Astrocyte of the cerebellum (primary cell): ENCODE measurements at regions not wholly inside any gene's neighbourhood (a gene's known extent, or its start where the extent isn't known, plus 50 kb on each side); places are given as distances from the start of the nearest gene placed in this dataset.

ENCODE experiments used
- DNase-seq: peaks from one replicate; pipeline ENCODE4 v3.0.0-alpha.2; 2011; ENCODE audit warnings: low read depth
- H3K4me3 ChIP-seq: 2 replicates; pipeline ENCODE4 v1.5.1; 2011; ENCODE audit warnings: mild to moderate bottlenecking, low read depth, low read length, moderate library complexity
- in situ Hi-C: cut with HindIII; loops from 2 replicates; pipeline ENCODE4 v1.10.0; 2017; ENCODE audit warnings: low sequenced_read_pairs
- TF ChIP-seq, protein P1 (sequence below): IDR thresholded peaks from 2 replicates; pipeline ENCODE4 v1.5.1; 2012; ENCODE audit warnings: low read length, low read depth, moderate library complexity, mild to moderate bottlenecking; ENCODE audit errors: missing control alignments

GRCh38 chr2:240356700-240357640 lies 78.5 kb upstream of the GPC1 start:
- DNase-seq, result no peak
- TF ChIP-seq, protein P1, sequence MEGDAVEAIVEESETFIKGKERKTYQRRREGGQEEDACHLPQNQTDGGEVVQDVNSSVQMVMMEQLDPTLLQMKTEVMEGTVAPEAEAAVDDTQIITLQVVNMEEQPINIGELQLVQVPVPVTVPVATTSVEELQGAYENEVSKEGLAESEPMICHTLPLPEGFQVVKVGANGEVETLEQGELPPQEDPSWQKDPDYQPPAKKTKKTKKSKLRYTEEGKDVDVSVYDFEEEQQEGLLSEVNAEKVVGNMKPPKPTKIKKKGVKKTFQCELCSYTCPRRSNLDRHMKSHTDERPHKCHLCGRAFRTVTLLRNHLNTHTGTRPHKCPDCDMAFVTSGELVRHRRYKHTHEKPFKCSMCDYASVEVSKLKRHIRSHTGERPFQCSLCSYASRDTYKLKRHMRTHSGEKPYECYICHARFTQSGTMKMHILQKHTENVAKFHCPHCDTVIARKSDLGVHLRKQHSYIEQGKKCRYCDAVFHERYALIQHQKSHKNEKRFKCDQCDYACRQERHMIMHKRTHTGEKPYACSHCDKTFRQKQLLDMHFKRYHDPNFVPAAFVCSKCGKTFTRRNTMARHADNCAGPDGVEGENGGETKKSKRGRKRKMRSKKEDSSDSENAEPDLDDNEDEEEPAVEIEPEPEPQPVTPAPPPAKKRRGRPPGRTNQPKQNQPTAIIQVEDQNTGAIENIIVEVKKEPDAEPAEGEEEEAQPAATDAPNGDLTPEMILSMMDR, result no peak
- in situ Hi-C loops, result no loop called here
- no peak overlapping the region for H3K4me3 ChIP-seq

GRCh38 chr2:240357641-240358012 lies 77.8 kb upstream of the GPC1 start:
- TF ChIP-seq, protein P1, result no peak
- in situ Hi-C loops, result no loop called here
- no peak overlapping the region for H3K4me3 ChIP-seq
- no peak for DNase-seq

- no peak for DNase-seq
- no peak overlapping the region for H3K4me3 ChIP-seq
- in situ Hi-C loops, result no loop called here
- TF ChIP-seq, protein P1, result no peak
Observed at GRCh38 chr2:240358080-240358479, 77.4 kb upstream of the GPC1 start.

- TF ChIP-seq, protein P1, result no peak
- in situ Hi-C loops, result no loop called here
- DNase-seq, result no peak
- H3K4me3 ChIP-seq, result no peak overlapping the region
Observed at GRCh38 chr2:240358821-240359397, 76.6 kb upstream of the GPC1 start.

- H3K4me3 ChIP-seq, result no peak overlapping the region
- no peak for DNase-seq
- in situ Hi-C loops, result no loop called here
- TF ChIP-seq, protein P1, result no peak
Observed at GRCh38 chr2:240359695-240360094, 75.8 kb upstream of the GPC1 start.

GRCh38 chr2:240360645-240361475 lies 74.6 kb upstream of the GPC1 start:
- TF ChIP-seq, protein P1, result no peak
- H3K4me3 ChIP-seq, result no peak overlapping the region
- DNase-seq, result no peak
- in situ Hi-C loops, result no loop called here
